Right cardiac atrium (tissue), 5 donors: ENCODE measurements at regions not wholly inside any gene's neighbourhood (a gene's known extent, or its start where the extent isn't known, plus 50 kb on each side); places are given as distances from the start of the nearest gene placed in this dataset.

Source experiments
- ATAC-seq, 2 donors: fragments of 200-7000 bp; cut with Tn5 transposase; one replicate each; pipeline versions ENCODE4 v1.8.0 to v1.9.1; 2020; ENCODE audit warnings: moderate library complexity in 2 of 2, mild to moderate bottlenecking in 1 of 2
- DNase-seq, 3 donors: peaks; one replicate each; pipeline ENCODE4 v3.0.0-alpha.2; 2020
- H3K27ac ChIP-seq: one replicate; pipeline ENCODE4 v1.5.1; 2013; ENCODE audit warnings: mild to moderate bottlenecking, low read length, control low read depth, moderate library complexity
- H3K27me3 ChIP-seq: one replicate; pipeline ENCODE4 v1.6.1; 2013; ENCODE audit not compliant: control insufficient read depth, insufficient read depth
- H3K4me1 ChIP-seq: one replicate; pipeline ENCODE4 v1.6.1; 2013; ENCODE audit warnings: low read length; ENCODE audit not compliant: control insufficient read depth, insufficient read depth
- H3K4me3 ChIP-seq: one replicate; pipeline ENCODE4 v1.5.1; 2013; ENCODE audit warnings: low read length, control low read depth
- H3K9me3 ChIP-seq: one replicate; pipeline ENCODE4 v1.6.1; 2013; ENCODE audit warnings: low read length; ENCODE audit not compliant: control insufficient read depth
- WGBS: extraction: QIAGEN DNeasy Blood & Tissue Kit; methylation state at CpG from one replicate; pipeline ENCODE4 v1.1.7; 2013; 5-methylcytosine and 5-hydroxymethylcytosine counted together
- intact Hi-C, 4 donors: fragments of 100-400 bp; cut with DNase I; formaldehyde crosslinking; loops; one replicate each; pipeline versions ENCODE4 v1.11.0 to v1.14.0; 2022 to 2023
- donor health status: healthy with polysubstance abuse.
- donor health status: DM: no; HTN: yes; CAD: no.
- donor health status: DM: no; HTN: no; CAD: no.
- donor health status: DM: no; HTN: yes; CAD: no; lungs with severe emphysema.
- donor health status: DM: yes; HTN: yes; CAD: no.

GRCh38 chrX:15114743-15115566 is 154.9 kb downstream of the ASB9 start:
- intact Hi-C loops, result no loop called here
- Histone ChIP-seq H3K9me3 (no peaks in the 10 kb centered on the region), H3K27ac (no peak overlapping the region), H3K4me3 (no peak overlapping the region), H3K4me1 (no peaks in the 10 kb centered on the region), H3K27me3 (no peaks in the 10 kb centered on the region)
- DNase-seq (no peak), ATAC-seq (no peak)
- 44% methylated on average over 8 of the region's 8 CpGs for WGBS

GRCh38 chrX:15107367-15107988 is 162.4 kb downstream of the ASB9 start:
- ATAC-seq, result no peak
- WGBS, result 83% methylated on average over 1 of the region's 1 CpG
- DNase-seq, result no peak
- Histone ChIP-seq H3K4me1 (no peaks in the 10 kb centered on the region), H3K27ac (no peak overlapping the region), H3K27me3 (no peaks in the 10 kb centered on the region), H3K4me3 (no peak overlapping the region), H3K9me3 (no peaks in the 10 kb centered on the region)
- intact Hi-C loops, result no loop called here

- ATAC-seq, result no peak
- intact Hi-C loops, result no loop called here
Observed at GRCh38 chrX:15098505-15098904, 171.4 kb downstream of the ASB9 start.

GRCh38 chrX:15087747-15088146 is 182.1 kb downstream of the ASB9 start:
- intact Hi-C loops, result no loop called here
- Histone ChIP-seq H3K9me3 (no peaks in the 10 kb centered on the region), H3K27ac (no peak overlapping the region), H3K27me3 (no peaks in the 10 kb centered on the region), H3K4me1 (no peaks in the 10 kb centered on the region), H3K4me3 (no peak overlapping the region)
- DNase-seq, result no peak
- WGBS, result 77% methylated on average over 5 of the region's 5 CpGs
- ATAC-seq, result no peak

More at GRCh38 chrX:15098505-15098904, 171.4 kb downstream of the ASB9 start:
- H3K27ac ChIP-seq, result no peak overlapping the region
- H3K9me3 ChIP-seq, result no peaks in the 10 kb centered on the region
- H3K4me3 ChIP-seq, result no peak overlapping the region
- H3K27me3 ChIP-seq, result no peaks in the 10 kb centered on the region
- no peak for DNase-seq
- 86% methylated on average over 2 of the region's 2 CpGs for WGBS
- H3K4me1 ChIP-seq, result no peaks in the 10 kb centered on the region

- Histone ChIP-seq H3K27ac (no peak overlapping the region), H3K27me3 (no peaks in the 10 kb centered on the region), H3K4me3 (no peak overlapping the region), H3K9me3 (no peaks in the 10 kb centered on the region), H3K4me1 (no peaks in the 10 kb centered on the region)
- no peak for DNase-seq
- 54% methylated on average over 7 of the region's 7 CpGs for WGBS
- no peak for ATAC-seq
- intact Hi-C loops, result no loop called here
Observed at GRCh38 chrX:15073313-15073712, 196.6 kb downstream of the ASB9 start.

- ATAC-seq (no peak), DNase-seq (no peak)
- no peaks in the 10 kb centered on the region for H3K4me1 ChIP-seq
- H3K4me3 ChIP-seq, result no peak overlapping the region
- no peaks in the 10 kb centered on the region for H3K27me3 ChIP-seq
- H3K27ac ChIP-seq, result no peak overlapping the region
- H3K9me3 ChIP-seq, result no peaks in the 10 kb centered on the region
- intact Hi-C loops, result no loop called here
- WGBS, result 76% methylated on average over 3 of the region's 3 CpGs
Observed at GRCh38 chrX:15072880-15073279, 197.0 kb downstream of the ASB9 start.

GRCh38 chrX:15072259-15072658 is 197.6 kb downstream of the ASB9 start:
- Histone ChIP-seq H3K27ac (no peak overlapping the region), H3K4me3 (no peak overlapping the region), H3K27me3 (no peaks in the 10 kb centered on the region), H3K4me1 (no peaks in the 10 kb centered on the region), H3K9me3 (no peaks in the 10 kb centered on the region)
- no peak for ATAC-seq
- intact Hi-C loops, result no loop called here
- DNase-seq, result no peak
- WGBS, result 63% methylated on average over 3 of the region's 3 CpGs

GRCh38 chrX:15059474-15059873 is 186.3 kb downstream of the MOSPD2 start:
- Histone ChIP-seq H3K27ac (no peak overlapping the region), H3K27me3 (no peaks in the 10 kb centered on the region), H3K4me3 (no peak overlapping the region), H3K9me3 (no peaks in the 10 kb centered on the region), H3K4me1 (no peaks in the 10 kb centered on the region)
- ATAC-seq (no peak), DNase-seq (no peak)
- 39% methylated on average over 2 of the region's 2 CpGs for WGBS
- intact Hi-C loops, result no loop called here

- Histone ChIP-seq H3K27me3 (no peaks in the 10 kb centered on the region), H3K4me3 (no peak overlapping the region), H3K27ac (no peak overlapping the region), H3K4me1 (no peaks in the 10 kb centered on the region), H3K9me3 (no peaks in the 10 kb centered on the region)
- intact Hi-C loops, result no loop called here
- 81% methylated on average over 2 of the region's 2 CpGs for WGBS
- no peak for DNase-seq
- no peak for ATAC-seq
Observed at GRCh38 chrX:15056044-15056443, 182.8 kb downstream of the MOSPD2 start.

- H3K27ac ChIP-seq, result no peak overlapping the region
- DNase-seq (no peak), ATAC-seq (no peak)
- WGBS, result 82% methylated on average over 3 of the region's 3 CpGs
- no peak overlapping the region for H3K4me3 ChIP-seq
- intact Hi-C loops, result no loop called here
- H3K27me3 ChIP-seq, result no peaks in the 10 kb centered on the region
- no peaks in the 10 kb centered on the region for H3K4me1 ChIP-seq
- no peaks in the 10 kb centered on the region for H3K9me3 ChIP-seq
Observed at GRCh38 chrX:15055146-15055930, 182.1 kb downstream of the MOSPD2 start.

GRCh38 chrX:15050395-15050794 is 177.2 kb downstream of the MOSPD2 start:
- H3K27me3 ChIP-seq, result no peaks in the 10 kb centered on the region
- ATAC-seq, result no peak
- WGBS, result 88% methylated on average over 5 of the region's 5 CpGs
- no peaks in the 10 kb centered on the region for H3K9me3 ChIP-seq
- intact Hi-C loops, result no loop called here
- no peak overlapping the region for H3K4me3 ChIP-seq
- H3K4me1 ChIP-seq, result no peaks in the 10 kb centered on the region
- H3K27ac ChIP-seq, result no peak overlapping the region
- DNase-seq, result no peak
